NOMO-1 treated with DMSO at 0.1 percent for 48 hours (cell line): ENCODE measurements at regions not wholly inside any gene's neighbourhood (a gene's known extent, or its start where the extent isn't known, plus 50 kb on each side); places are given as distances from the start of the nearest gene placed in this dataset.
"Not testable (repeated sequence)": the region's sequence is repeated elsewhere in the genome, so short reads cannot be mapped to it uniquely, and the experiment has no call there.

Source experiments
- DNase-seq: peaks from one replicate; lab custom pipeline; 2025; ENCODE audit not compliant: unreplicated experiment; lab: John Stamatoyannopoulos, UW

- DNase-seq: no peak
Observed at GRCh38 chr9:89695441-89695891, 90.7 kb downstream of the GADD45G start.

GRCh38 chr9:89695979-89696378 lies 91.2 kb downstream of the GADD45G start:
- DNase-seq: not testable (repeated sequence)

- DNase-seq: no peak
Observed at GRCh38 chr9:89696780-89697179, 92.0 kb downstream of the GADD45G start.

GRCh38 chr9:89697553-89697952 lies 92.7 kb downstream of the GADD45G start:
- no peak for DNase-seq

- no peak for DNase-seq
Observed at GRCh38 chr9:89698411-89699005, 93.7 kb downstream of the GADD45G start.

- no peak for DNase-seq
Observed at GRCh38 chr9:89699646-89700045, 94.8 kb downstream of the GADD45G start.

- peak; percentile 18 for DNase-seq
Observed at GRCh38 chr9:89701221-89701798, 96.5 kb downstream of the GADD45G start.

- DNase-seq: no peak
Observed at GRCh38 chr9:89702401-89702800, 97.6 kb downstream of the GADD45G start.

GRCh38 chr9:89705651-89706050 lies 100.8 kb downstream of the GADD45G start:
- no peak for DNase-seq

GRCh38 chr9:89706086-89706485 lies 101.3 kb downstream of the GADD45G start:
- no peak for DNase-seq

- no peak for DNase-seq
Observed at GRCh38 chr9:89706731-89707191, 101.9 kb downstream of the GADD45G start.

GRCh38 chr9:89710697-89711096 lies 105.9 kb downstream of the GADD45G start:
- DNase-seq: peak; percentile 65

- DNase-seq: no peak
Observed at GRCh38 chr9:89711866-89712265, 107.1 kb downstream of the GADD45G start.

- no peak for DNase-seq
Observed at GRCh38 chr9:89712283-89712682, 107.5 kb downstream of the GADD45G start.

- no peak for DNase-seq
Observed at GRCh38 chr9:89714321-89714720, 109.5 kb downstream of the GADD45G start.

- no peak for DNase-seq
Observed at GRCh38 chr9:89715318-89715858, 110.6 kb downstream of the GADD45G start.

GRCh38 chr9:89715881-89716280 lies 111.1 kb downstream of the GADD45G start:
- no peak for DNase-seq

GRCh38 chr9:89716559-89716958 lies 111.7 kb downstream of the GADD45G start:
- DNase-seq: no peak

- no peak for DNase-seq
Observed at GRCh38 chr9:89718176-89718575, 113.4 kb downstream of the GADD45G start.

GRCh38 chr9:89718651-89719050 lies 113.8 kb downstream of the GADD45G start:
- DNase-seq: no peak

GRCh38 chr9:89719202-89719601 lies 114.4 kb downstream of the GADD45G start:
- no peak for DNase-seq

GRCh38 chr9:89720696-89721175 lies 115.9 kb downstream of the GADD45G start:
- no peak for DNase-seq
